ENCODE measurements at regions not wholly inside any gene's neighbourhood (a gene's known extent, or its start where the extent isn't known, plus 50 kb on each side); places are given as distances from the start of the nearest gene placed in this dataset.

DNA sequence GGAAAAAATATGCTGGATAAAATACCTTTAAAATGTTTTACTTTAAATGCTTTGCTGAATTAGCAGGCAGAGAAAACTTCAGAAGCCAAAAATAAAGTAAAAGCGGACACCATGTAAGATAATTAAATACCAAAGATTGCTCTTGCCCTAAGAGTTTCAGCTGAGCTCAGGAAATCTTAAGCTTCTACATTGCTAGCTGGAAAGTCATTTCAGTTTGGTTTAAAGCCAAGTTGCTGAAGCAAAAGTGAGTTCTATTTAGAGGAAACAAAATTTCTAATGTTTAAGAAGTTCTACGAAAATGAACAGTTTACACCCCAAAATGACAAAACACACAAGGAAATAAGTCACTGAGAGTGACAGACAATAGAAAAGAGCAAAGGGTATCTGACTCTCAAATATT lies 310.0 kb downstream of the ADAMTS20 start:
- no peak overlapping the region for H3K4ac ChIP-seq (ENCODE audit: low read depth in 1 of 2, low read length in 2 of 2)
- no peak overlapping the region for H3K14ac ChIP-seq (ENCODE audit: low read length in 2 of 2)
- no peak overlapping the region for H4K91ac ChIP-seq (ENCODE audit: low read length)
- no peaks in the 10 kb centered on the region for H3K79me1 ChIP-seq (replicated peaks; ENCODE audit: low read length, poor library complexity, severe bottlenecking)
- no peak overlapping the region for H2AFZ ChIP-seq (ENCODE audit: low read depth, low read length)
- no peak overlapping the region for H4K8ac ChIP-seq (ENCODE audit: low read length)
- DNase-seq = no peak
- H2BK15ac ChIP-seq (ENCODE audit: low read depth, poor library complexity, severe bottlenecking) = no peak overlapping the region
- no peaks in the 10 kb centered on the region for H3K27me3 ChIP-seq (ENCODE audit: control insufficient read depth in 1 of 2, insufficient read depth in 1 of 2, low read length in 2 of 2)
- 100% methylated on average over 1 of the region's 2 CpGs for WGBS
- no peak overlapping the region for H2BK5ac ChIP-seq (ENCODE audit: low read depth, low read length, poor library complexity, severe bottlenecking)
- H3K23ac ChIP-seq (ENCODE audit: low read length in 2 of 2) = no peak overlapping the region
- H2AK5ac ChIP-seq (ENCODE audit: low read length, severe bottlenecking) = no peak overlapping the region
- H3K9ac ChIP-seq (ENCODE audit: low read length) = peak overlapping the region; percentile 29
- no peaks in the 10 kb centered on the region for H3K36me3 ChIP-seq (ENCODE audit: control insufficient read depth in 1 of 2, insufficient read depth in 2 of 2, low read depth in 1 of 2, low read length in 2 of 2)
- H3K27ac ChIP-seq (ENCODE audit: low read length, poor library complexity, severe bottlenecking) = no peak overlapping the region
- no peak overlapping the region for H2BK120ac ChIP-seq (ENCODE audit: low read depth, low read length)
- H2BK12ac ChIP-seq (ENCODE audit: low read length in 2 of 2) = no peak overlapping the region
- H3K4me1 ChIP-seq (ENCODE audit: control insufficient read depth, insufficient read depth, low read depth, low read length) = no peaks in the 10 kb centered on the region
- no peak overlapping the region for H3K4me3 ChIP-seq (ENCODE audit: insufficient read depth in 1 of 2, low read depth in 1 of 2, low read length in 2 of 2)
- no peak overlapping the region for H3K18ac ChIP-seq (ENCODE audit: low read depth in 1 of 2, low read length in 2 of 2)
- no peak overlapping the region for H3K4me2 ChIP-seq (ENCODE audit: low read length, poor library complexity, severe bottlenecking)
- H3K9me3 ChIP-seq (ENCODE audit: control insufficient read depth, low read length) = no peaks in the 10 kb centered on the region

DNA sequence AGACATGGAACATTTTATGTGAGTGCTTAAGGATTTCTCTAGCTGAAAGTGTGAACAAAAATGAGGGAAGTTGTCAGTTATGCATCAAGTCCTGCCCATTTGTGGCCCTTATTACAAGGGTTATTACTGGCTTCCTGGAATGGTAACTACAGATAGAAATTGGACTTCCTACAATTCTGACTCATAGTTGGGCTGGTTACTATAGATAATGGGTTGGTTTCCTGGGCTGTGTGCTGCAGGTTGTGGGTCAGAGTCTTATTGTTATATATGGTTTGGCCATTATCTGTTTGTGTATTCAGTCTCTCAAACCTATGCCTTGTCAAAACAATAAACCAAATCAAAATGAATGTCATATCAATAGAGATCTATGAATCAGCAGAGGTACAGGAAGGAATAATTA lies 313.7 kb downstream of the ADAMTS20 start:
- H3K4ac ChIP-seq (ENCODE audit: low read depth in 1 of 2, low read length in 2 of 2) = no peak overlapping the region
- no peak overlapping the region for H3K18ac ChIP-seq (ENCODE audit: low read depth in 1 of 2, low read length in 2 of 2)
- H2AK5ac ChIP-seq (ENCODE audit: low read length, severe bottlenecking) = no peak overlapping the region
- no peak overlapping the region for H3K14ac ChIP-seq (ENCODE audit: low read length in 2 of 2)
- H3K4me2 ChIP-seq (ENCODE audit: low read length, poor library complexity, severe bottlenecking) = no peak overlapping the region
- DNase-seq = no peak
- no peaks in the 10 kb centered on the region for H3K27me3 ChIP-seq (ENCODE audit: control insufficient read depth in 1 of 2, insufficient read depth in 1 of 2, low read length in 2 of 2)
- H3K36me3 ChIP-seq (ENCODE audit: control insufficient read depth in 1 of 2, insufficient read depth in 2 of 2, low read depth in 1 of 2, low read length in 2 of 2) = no peaks in the 10 kb centered on the region
- no peaks in the 10 kb centered on the region for H3K9me3 ChIP-seq (ENCODE audit: control insufficient read depth, low read length)
- H2BK5ac ChIP-seq (ENCODE audit: low read depth, low read length, poor library complexity, severe bottlenecking) = no peak overlapping the region
- H3K9ac ChIP-seq (ENCODE audit: low read length) = no peak overlapping the region
- no peak overlapping the region for H4K8ac ChIP-seq (ENCODE audit: low read length)
- no peak overlapping the region for H2BK12ac ChIP-seq (ENCODE audit: low read length in 2 of 2)
- no peak overlapping the region for H4K91ac ChIP-seq (ENCODE audit: low read length)
- no peak overlapping the region for H3K27ac ChIP-seq (ENCODE audit: low read length, poor library complexity, severe bottlenecking)
- H3K4me1 ChIP-seq (ENCODE audit: control insufficient read depth, insufficient read depth, low read depth, low read length) = no peaks in the 10 kb centered on the region
- no peak overlapping the region for H3K4me3 ChIP-seq (ENCODE audit: insufficient read depth in 1 of 2, low read depth in 1 of 2, low read length in 2 of 2)
- H3K79me1 ChIP-seq (replicated peaks; ENCODE audit: low read length, poor library complexity, severe bottlenecking) = no peaks in the 10 kb centered on the region
- no peak overlapping the region for H2BK15ac ChIP-seq (ENCODE audit: low read depth, poor library complexity, severe bottlenecking)
- H2BK120ac ChIP-seq (ENCODE audit: low read depth, low read length) = no peak overlapping the region
- no peak overlapping the region for H3K23ac ChIP-seq (ENCODE audit: low read length in 2 of 2)
- no peak overlapping the region for H2AFZ ChIP-seq (ENCODE audit: low read depth, low read length)

GRCh38 chr12:43237238-43237879 lies 314.6 kb downstream of the ADAMTS20 start:
- Histone ChIP-seq H2AFZ (ENCODE audit: low read depth, low read length) (no peak overlapping the region), H3K14ac (ENCODE audit: low read length in 2 of 2) (no peak overlapping the region), H2BK120ac (ENCODE audit: low read depth, low read length) (no peak overlapping the region), H3K4me1 (ENCODE audit: control insufficient read depth, insufficient read depth, low read depth, low read length) (no peaks in the 10 kb centered on the region), H2BK15ac (ENCODE audit: low read depth, poor library complexity, severe bottlenecking) (no peak overlapping the region), H3K4me2 (ENCODE audit: low read length, poor library complexity, severe bottlenecking) (no peak overlapping the region), H2AK5ac (ENCODE audit: low read length, severe bottlenecking) (no peak overlapping the region), H3K79me1 (replicated peaks; ENCODE audit: low read length, poor library complexity, severe bottlenecking) (no peaks in the 10 kb centered on the region), H3K23ac (ENCODE audit: low read length in 2 of 2) (no peak overlapping the region), H4K91ac (ENCODE audit: low read length) (no peak overlapping the region), H3K27me3 (ENCODE audit: control insufficient read depth in 1 of 2, insufficient read depth in 1 of 2, low read length in 2 of 2) (no peaks in the 10 kb centered on the region), H3K9ac (ENCODE audit: low read length) (no peak overlapping the region), H3K9me3 (ENCODE audit: control insufficient read depth, low read length) (no peaks in the 10 kb centered on the region), H2BK12ac (ENCODE audit: low read length in 2 of 2) (no peak overlapping the region), H4K8ac (ENCODE audit: low read length) (no peak overlapping the region), H3K27ac (ENCODE audit: low read length, poor library complexity, severe bottlenecking) (no peak overlapping the region), H3K4ac (ENCODE audit: low read depth in 1 of 2, low read length in 2 of 2) (no peak overlapping the region), H3K18ac (ENCODE audit: low read depth in 1 of 2, low read length in 2 of 2) (no peak overlapping the region), H3K36me3 (ENCODE audit: control insufficient read depth in 1 of 2, insufficient read depth in 2 of 2, low read depth in 1 of 2, low read length in 2 of 2) (no peaks in the 10 kb centered on the region), H3K4me3 (ENCODE audit: insufficient read depth in 1 of 2, low read depth in 1 of 2, low read length in 2 of 2) (no peak overlapping the region), H2BK5ac (ENCODE audit: low read depth, low read length, poor library complexity, severe bottlenecking) (no peak overlapping the region)
- DNase-seq = no peak
- WGBS = 86% methylated on average over 3 of the region's 3 CpGs

GRCh38 chr12:43235721-43236120 lies 316.3 kb downstream of the ADAMTS20 start:
- Histone ChIP-seq H3K4ac (ENCODE audit: low read depth in 1 of 2, low read length in 2 of 2) (no peak overlapping the region), H3K23ac (ENCODE audit: low read length in 2 of 2) (no peak overlapping the region), H3K14ac (ENCODE audit: low read length in 2 of 2) (no peak overlapping the region), H2BK120ac (ENCODE audit: low read depth, low read length) (no peak overlapping the region), H3K27ac (ENCODE audit: low read length, poor library complexity, severe bottlenecking) (no peak overlapping the region), H3K4me2 (ENCODE audit: low read length, poor library complexity, severe bottlenecking) (no peak overlapping the region), H2AK5ac (ENCODE audit: low read length, severe bottlenecking) (no peak overlapping the region), H3K4me3 (ENCODE audit: insufficient read depth in 1 of 2, low read depth in 1 of 2, low read length in 2 of 2) (no peak overlapping the region), H2BK12ac (ENCODE audit: low read length in 2 of 2) (no peak overlapping the region), H2AFZ (ENCODE audit: low read depth, low read length) (no peak overlapping the region), H3K9me3 (ENCODE audit: control insufficient read depth, low read length) (no peaks in the 10 kb centered on the region), H3K4me1 (ENCODE audit: control insufficient read depth, insufficient read depth, low read depth, low read length) (no peaks in the 10 kb centered on the region), H3K79me1 (replicated peaks; ENCODE audit: low read length, poor library complexity, severe bottlenecking) (no peaks in the 10 kb centered on the region), H3K36me3 (ENCODE audit: control insufficient read depth in 1 of 2, insufficient read depth in 2 of 2, low read depth in 1 of 2, low read length in 2 of 2) (no peaks in the 10 kb centered on the region), H4K91ac (ENCODE audit: low read length) (no peak overlapping the region), H3K27me3 (ENCODE audit: control insufficient read depth in 1 of 2, insufficient read depth in 1 of 2, low read length in 2 of 2) (no peaks in the 10 kb centered on the region), H2BK15ac (ENCODE audit: low read depth, poor library complexity, severe bottlenecking) (no peak overlapping the region), H4K8ac (ENCODE audit: low read length) (no peak overlapping the region), H2BK5ac (ENCODE audit: low read depth, low read length, poor library complexity, severe bottlenecking) (no peak overlapping the region), H3K9ac (ENCODE audit: low read length) (no peak overlapping the region), H3K18ac (ENCODE audit: low read depth in 1 of 2, low read length in 2 of 2) (no peak overlapping the region)
- DNase-seq = no peak
- WGBS = no CpG with 5 or more reads among the region's 1 CpG
